Frontal cortex (tissue), 3 donors: ENCODE measurements at regions not wholly inside any gene's neighbourhood (a gene's known extent, or its start where the extent isn't known, plus 50 kb on each side); places are given as distances from the start of the nearest gene placed in this dataset.

Experiments used
- DNase-seq, 2 donors: peaks; one replicate each; pipeline ENCODE4 v3.0.0; 2012; ENCODE audit warnings: low spot score in 2 of 2
- FAIRE-seq: peaks from 2 replicates; lab custom pipeline; 2012; peaks lifted over from hg19 to GRCh38; lab: Jason Lieb, UNC
- donor health status: control.
- donor health status: control.
- donor health status: control.

DNA sequence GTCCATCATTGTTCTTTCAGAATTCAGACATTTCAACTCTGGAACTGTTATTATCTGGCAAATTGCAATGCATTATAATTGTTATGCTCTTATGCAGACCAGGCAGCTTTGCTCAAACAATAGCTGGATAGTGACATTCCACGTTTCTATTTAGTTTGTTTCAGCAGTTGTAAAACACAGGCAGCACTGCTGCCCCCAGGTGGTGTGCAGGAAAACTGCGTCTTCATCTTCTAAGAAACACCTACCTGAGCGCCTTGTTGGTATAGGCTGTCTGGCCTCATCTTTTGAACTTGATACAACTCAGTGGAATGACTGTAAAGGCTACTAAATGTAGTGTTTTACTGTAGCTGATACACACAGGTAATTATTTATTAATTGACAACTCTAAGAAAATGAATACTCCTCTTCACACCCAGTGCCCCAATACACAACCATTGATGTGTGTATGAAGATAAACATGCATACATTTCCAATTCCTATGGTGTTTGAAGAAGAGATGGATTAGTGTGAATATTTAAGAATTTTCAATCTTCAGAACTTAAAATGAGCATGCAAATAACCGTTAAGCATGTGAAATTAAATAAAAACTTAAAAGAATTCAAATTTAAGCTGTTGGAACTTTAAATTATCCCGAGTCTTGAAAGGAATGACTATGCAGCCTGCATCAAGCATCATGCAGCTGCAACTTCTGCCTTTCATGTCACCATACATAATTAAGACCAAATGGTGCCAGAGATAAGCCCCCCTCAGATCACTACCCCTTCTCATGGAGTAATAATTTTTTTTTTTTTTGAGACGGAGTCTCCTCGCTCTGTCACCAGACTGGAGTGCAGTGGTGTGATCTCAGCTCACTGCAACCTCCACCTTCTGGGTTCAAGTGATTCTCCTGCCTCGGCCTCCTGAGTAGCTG, 85.6 kb downstream of the CD8B2 start:
- no peak for DNase-seq
- FAIRE-seq = no peak

GRCh38 chr2:106573773-106574172, 86.6 kb downstream of the CD8B2 start:
- no peak for FAIRE-seq
- DNase-seq = no peak

- peak in 1 of 2 donors; percentile 33 for DNase-seq
- FAIRE-seq = no peak
Observed at GRCh38 chr2:106575955-106576354, 88.8 kb downstream of the CD8B2 start.

DNA sequence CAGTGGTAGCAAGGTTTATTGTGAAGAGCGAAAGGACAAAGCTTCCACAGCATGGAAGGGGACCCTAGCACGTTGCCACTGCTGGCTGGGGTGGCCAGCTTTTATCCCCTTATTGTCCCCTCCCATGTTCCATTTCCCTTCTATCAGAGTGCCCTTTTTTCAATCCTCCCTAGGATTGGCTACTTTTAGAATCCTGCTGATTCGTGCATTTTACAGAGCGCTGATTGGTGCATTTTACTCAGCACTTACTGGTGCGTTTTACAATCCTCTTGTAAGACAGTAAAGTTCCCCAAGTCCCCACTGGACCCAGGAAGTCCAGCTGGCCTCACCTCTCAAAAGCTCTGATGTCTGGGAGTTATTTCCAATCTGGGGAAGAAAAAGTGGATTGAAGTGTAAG, 90.1 kb downstream of the CD8B2 start:
- DNase-seq = no peak
- FAIRE-seq = no peak

- no peak for FAIRE-seq
- DNase-seq = no peak
Observed at GRCh38 chr2:106579750-106580197, 92.6 kb downstream of the CD8B2 start.

DNA sequence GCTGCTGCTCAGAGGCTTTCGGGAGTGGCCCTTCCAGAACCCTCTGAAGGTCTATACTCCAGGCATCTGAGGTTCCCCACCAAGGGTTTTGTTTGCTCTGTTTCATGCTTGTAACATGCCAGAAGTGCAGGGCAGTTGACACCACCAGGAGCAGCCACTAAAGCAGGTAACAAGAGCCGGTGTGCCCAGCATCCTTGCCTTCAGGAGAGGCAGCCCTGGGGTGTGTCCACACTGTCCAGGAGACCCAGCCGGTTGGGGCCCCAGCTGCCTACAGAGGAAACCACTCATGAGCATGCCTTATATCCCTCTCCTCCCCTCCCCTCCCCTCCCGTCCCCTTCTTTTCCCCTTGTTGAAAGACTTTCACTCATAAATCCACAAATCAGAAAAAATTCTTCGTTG, 93.1 kb downstream of the CD8B2 start:
- DNase-seq (no peak), FAIRE-seq (no peak)

- no peak for FAIRE-seq
- no peak for DNase-seq
Observed at GRCh38 chr2:106581328-106581727, 94.2 kb downstream of the CD8B2 start.

DNA sequence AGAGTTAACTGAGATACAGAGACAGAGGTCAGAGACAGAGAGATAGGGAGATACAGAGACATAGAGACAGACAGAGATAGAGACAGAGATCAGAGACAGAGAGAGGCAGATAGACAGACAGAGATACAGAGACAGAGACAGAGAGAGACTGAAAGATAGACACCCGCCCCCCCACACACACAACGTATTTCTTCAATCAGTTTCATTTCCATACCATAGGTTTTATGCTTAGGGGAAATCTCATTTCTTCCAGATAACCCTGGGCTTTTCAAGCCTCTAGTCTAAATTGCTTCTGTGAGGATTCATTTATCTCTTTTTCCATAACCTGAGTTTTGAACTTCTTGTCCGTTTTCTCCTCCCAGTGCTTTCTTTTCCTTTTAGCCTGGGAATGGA, 94.6 kb downstream of the CD8B2 start:
- no peak for FAIRE-seq
- no peak for DNase-seq

DNA sequence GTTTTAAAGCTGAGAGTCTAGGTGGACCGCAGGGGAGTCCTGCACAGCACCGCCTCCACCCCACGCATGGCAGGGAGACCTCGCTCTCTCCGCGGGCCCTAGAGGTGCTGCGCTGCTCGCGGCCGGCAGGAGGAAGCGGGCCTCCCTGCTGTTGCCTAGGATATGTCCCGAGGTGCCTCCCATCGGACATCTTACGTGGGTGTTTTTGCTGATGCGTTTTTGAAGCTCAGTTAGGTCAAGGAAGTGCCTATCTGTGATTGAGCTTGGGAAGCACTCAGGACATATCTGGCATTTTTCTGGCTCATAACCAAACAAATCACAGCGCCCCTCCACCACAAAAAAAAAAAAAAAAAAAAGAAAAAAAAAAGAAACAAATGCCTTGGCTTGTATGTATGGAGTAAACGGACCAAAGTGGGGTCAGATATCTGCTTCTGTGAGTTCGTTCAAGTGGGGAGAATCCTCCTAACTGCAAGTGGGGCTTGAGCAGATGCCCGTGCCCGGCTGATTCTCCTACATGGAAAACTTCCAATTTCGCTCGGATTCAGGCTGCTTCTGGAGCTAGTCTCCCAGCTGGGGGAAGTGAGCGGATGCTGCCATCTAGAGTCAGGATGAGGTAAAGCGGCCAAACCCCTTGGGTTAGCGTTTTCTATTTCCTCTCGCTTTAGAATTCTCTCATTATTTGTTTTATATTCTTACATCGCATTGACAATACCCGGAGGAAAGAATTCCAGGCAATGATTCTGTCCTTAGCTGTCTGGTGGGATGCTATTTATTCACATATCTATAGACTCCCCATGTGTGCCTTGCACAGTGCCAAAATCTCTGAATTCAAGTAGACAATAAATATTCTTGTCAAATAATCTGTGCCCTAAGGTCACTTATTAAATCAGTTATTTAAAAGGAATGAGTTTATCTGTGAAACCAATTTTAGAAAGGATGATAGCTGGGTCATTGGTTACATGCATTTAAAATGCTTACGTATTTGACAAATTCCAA, 95.3 kb downstream of the CD8B2 start:
- FAIRE-seq (peak; percentile 10), DNase-seq (peak; percentile 84 to 90)

GRCh38 chr2:106584304-106584954, 97.3 kb downstream of the CD8B2 start:
- FAIRE-seq (no peak), DNase-seq (no peak)

GRCh38 chr2:106596844-106597243, 109.7 kb downstream of the CD8B2 start:
- no peak for DNase-seq
- FAIRE-seq = no peak

- DNase-seq = no peak
- FAIRE-seq = no peak
Observed at GRCh38 chr2:106599540-106599939, 112.4 kb downstream of the CD8B2 start.

GRCh38 chr2:106602042-106602441, 114.9 kb downstream of the CD8B2 start:
- no peak for DNase-seq
- no peak for FAIRE-seq

GRCh38 chr2:106606652-106607051, 119.5 kb downstream of the CD8B2 start:
- no peak for DNase-seq
- no peak for FAIRE-seq

DNA sequence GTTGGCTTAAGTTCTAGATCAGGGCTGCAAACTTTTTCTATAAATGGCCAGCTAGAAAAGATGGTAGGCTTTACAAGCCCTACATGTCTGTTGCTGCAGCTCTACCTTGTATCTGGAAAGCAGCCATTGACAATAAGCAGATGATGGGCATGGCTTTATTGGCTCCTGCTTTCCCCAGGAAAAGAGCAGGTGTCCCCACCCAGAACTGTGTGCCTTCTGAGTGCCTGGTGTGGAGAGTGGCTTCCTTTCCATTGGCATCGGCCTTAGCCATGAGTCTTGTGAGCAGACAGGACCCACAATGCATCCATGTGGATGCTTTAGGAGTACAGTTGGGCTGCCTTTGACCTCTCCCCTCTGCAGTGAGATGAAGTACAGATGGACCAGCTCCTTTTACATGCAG, 120.2 kb downstream of the CD8B2 start:
- no peak for FAIRE-seq

DNA sequence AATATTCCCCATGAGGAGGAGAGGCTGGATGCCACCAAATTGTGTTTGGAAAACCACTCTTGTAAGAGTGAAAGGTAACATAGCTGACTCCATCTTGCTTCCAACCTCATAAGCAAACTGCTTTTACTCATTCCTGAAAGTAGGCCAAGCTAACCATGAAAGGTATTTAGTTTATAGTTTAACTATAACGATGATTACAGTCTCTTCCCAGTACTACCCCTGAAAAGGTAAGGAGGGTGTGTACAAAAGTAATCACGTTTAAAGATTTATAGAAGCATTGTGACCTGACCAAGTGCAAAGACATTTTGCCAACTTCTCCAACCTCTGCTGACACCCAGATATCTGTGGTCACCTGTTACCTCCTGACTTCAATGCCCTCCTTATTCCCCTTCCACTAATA, 122.6 kb downstream of the CD8B2 start:
- no peak for FAIRE-seq
- DNase-seq = no peak

More for the DNA sequence above, 120.2 kb downstream of the CD8B2 start:
- no peak for DNase-seq

DNA sequence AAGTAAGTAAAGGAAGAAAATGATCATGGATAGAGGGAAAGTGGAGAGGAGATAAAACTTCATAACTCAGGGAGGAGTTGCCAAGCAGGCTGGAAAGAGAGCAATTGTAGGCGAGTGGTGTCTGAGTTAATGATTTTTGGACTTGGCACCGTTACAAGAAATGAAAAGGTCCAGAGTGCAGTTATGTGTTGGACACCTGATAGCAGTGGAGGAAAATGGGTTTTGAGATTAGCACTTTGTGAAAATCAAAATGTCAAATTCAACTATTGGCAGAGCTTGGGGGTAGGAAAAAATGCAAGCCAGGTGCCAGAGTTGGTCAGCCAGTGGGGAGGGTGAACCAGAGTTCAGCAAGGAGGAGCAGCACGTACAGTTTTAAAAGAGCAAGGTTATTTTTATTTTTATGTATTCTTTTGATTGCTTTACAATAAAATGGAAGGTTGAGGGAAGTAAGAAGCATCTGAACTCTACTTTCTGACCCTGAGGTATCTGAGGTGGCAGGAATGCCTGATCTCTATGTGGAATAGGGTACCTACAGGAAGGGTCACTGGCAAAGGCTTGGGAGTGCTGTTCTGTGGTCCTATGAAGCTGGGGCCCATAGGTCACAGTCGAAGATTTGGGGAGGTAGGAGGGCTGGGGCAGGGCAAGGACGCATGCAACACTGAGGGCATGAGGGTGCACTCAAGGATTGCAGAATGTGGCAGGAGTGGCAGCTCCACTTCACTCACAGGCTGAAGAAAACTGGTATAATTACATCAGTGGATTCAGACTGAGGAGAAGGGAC, 127.5 kb downstream of the CD8B2 start:
- DNase-seq (no peak), FAIRE-seq (no peak)

DNA sequence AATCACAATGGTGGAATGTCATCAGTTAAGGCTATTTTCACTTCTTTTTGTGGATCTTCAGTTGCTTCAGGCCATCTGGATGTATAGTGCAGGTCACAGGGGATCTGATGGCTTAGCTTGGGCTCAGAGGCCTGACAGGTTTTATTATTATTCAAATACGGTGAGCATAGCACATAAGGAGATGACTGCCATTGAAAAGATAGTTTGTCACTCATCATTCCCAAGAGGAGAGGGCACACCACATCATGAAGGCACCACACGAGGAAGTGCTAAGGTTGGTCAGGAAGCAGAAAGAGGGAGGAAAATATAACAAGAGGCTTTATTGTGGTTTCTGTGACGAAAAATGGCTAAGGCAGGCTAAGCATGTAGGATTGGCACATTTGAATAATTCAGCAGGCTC, 131.4 kb downstream of the CD8B2 start:
- DNase-seq (no peak), FAIRE-seq (no peak)

DNA sequence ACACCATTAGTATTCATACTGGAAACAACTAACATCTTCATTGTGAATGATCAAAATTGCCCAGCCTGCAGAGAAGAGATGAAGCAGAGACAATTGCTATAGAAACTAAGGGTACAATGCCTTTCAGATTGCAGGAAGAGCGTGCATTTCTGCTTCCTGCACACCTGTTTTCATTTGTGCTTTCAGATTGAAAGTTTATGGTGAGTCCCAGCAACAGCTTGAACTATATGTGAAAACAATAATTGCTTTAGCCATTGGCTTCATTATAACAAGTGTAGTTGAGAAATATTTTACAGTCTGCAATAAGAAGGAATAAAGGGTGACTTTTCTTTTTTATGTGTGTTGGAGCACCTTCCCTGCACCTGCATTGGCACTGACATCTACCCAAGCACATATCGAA, 136.3 kb downstream of the CD8B2 start:
- FAIRE-seq = no peak
- no peak for DNase-seq
